OCI-LY3 (cell line): ENCODE measurements at regions not wholly inside any gene's neighbourhood (a gene's known extent, or its start where the extent isn't known, plus 50 kb on each side); places are given as distances from the start of the nearest gene placed in this dataset.
"Not testable (repeated sequence)": the region's sequence is repeated elsewhere in the genome, so short reads cannot be mapped to it uniquely, and the experiment has no call there.

Source experiments
- H2AFZ ChIP-seq: fragments of 200-600, 300-600 bp; shearing (Covaris generic); 2 replicates; pipeline ENCODE4 v1.6.0; 2014; ENCODE audit warnings: antibody characterized with exemption, low read depth, low read length
- H3K27ac ChIP-seq: fragments of 200-600, 300-600 bp; sonication (generic); 2 replicates; pipeline ENCODE4 v1.5.1; 2014; ENCODE audit warnings: mild to moderate bottlenecking, low read length, moderate library complexity, mixed read lengths
- H3K27me3 ChIP-seq: fragments of 200-600, 300-600 bp; sonication (generic); 2 replicates; pipeline ENCODE4 v1.6.1; 2014; ENCODE audit warnings: low read depth, low read length, mixed read lengths
- H3K36me3 ChIP-seq: fragments of 200-600, 300-600 bp; sonication (generic); replicated peaks from 2 replicates; pipeline ENCODE3; 2014; ENCODE audit warnings: low read depth, low read length, mixed read lengths
- H3K4me1 ChIP-seq: fragments of 300-600, 200-600 bp; sonication (generic); 2 replicates; pipeline ENCODE4 v1.6.1; 2014; ENCODE audit warnings: low read length, mixed read lengths
- H3K4me2 ChIP-seq: fragments of 200-600, 300-600 bp; sonication (generic); 2 replicates; pipeline ENCODE4 v1.6.1; 2014; ENCODE audit warnings: low read length, mixed read lengths
- H3K4me3 ChIP-seq: fragments of 300-600, 200-600 bp; sonication (generic); 2 replicates; pipeline ENCODE4 v1.5.1; 2014; ENCODE audit warnings: antibody characterized with exemption, mild to moderate bottlenecking, low read length, moderate library complexity
- H3K79me2 ChIP-seq: fragments of 300-600, 200-600 bp; shearing (Covaris generic); 2 replicates; pipeline ENCODE4 v1.6.1; 2014; ENCODE audit warnings: mild to moderate bottlenecking, low read length, mixed read lengths
- H3K9ac ChIP-seq: fragments of 300-600, 200-600 bp; shearing (Covaris generic); 2 replicates; pipeline ENCODE4 v1.6.0; 2014; ENCODE audit warnings: mild to moderate bottlenecking, low read length, moderate library complexity
- H3K9me3 ChIP-seq: fragments of 200-600, 300-600 bp; shearing (Covaris generic); 2 replicates; pipeline ENCODE4 v1.6.1; 2014; ENCODE audit warnings: low read length, mixed read lengths; ENCODE audit not compliant: insufficient read depth
- H4K20me1 ChIP-seq: fragments of 200-600, 300-600 bp; sonication (generic); 2 replicates; pipeline ENCODE4 v1.6.1; 2016; ENCODE audit warnings: low read length, mixed read lengths; ENCODE audit not compliant: insufficient read depth
- CTCF ChIP-seq: fragments of 200-600, 300-600 bp; sonication (generic); IDR thresholded peaks from 2 replicates; pipeline ENCODE4 v1.5.1; 2014; ENCODE audit warnings: antibody characterized with exemption, low read length, low read depth
- EZH2phosphoT487 ChIP-seq: fragments of 200-600 bp; shearing (Covaris generic); IDR thresholded peaks from 2 replicates; pipeline ENCODE4 v1.6.1; 2018; ENCODE audit warnings: antibody characterized with exemption, mixed run types, low read depth

GRCh38 chr6:86780923-86781322 is 156.4 kb upstream of the HTR1E start:
- H3K9me3 ChIP-seq = no peaks in the 10 kb centered on the region
- H3K36me3 ChIP-seq = no peaks in the 10 kb centered on the region
- no peaks in the 10 kb centered on the region for H3K79me2 ChIP-seq
- no peak overlapping the region for H2AFZ ChIP-seq
- H3K4me2 ChIP-seq = no peak overlapping the region
- H3K27ac ChIP-seq = no peak overlapping the region
- H3K27me3 ChIP-seq = no peaks in the 10 kb centered on the region
- H3K9ac ChIP-seq = no peak overlapping the region
- H3K4me3 ChIP-seq = no peak overlapping the region
- H4K20me1 ChIP-seq = no peaks in the 10 kb centered on the region
- TF ChIP-seq CTCF (no peak), EZH2phosphoT487 (no peak)
- peaks cover 2% of the 10 kb centered on the region; the same call in 1 of the 2 replicates for H3K4me1 ChIP-seq

GRCh38 chr6:86775893-86776292 is 161.4 kb upstream of the HTR1E start:
- no peaks in the 10 kb centered on the region for H4K20me1 ChIP-seq
- no peaks in the 10 kb centered on the region for H3K27me3 ChIP-seq
- no peak overlapping the region for H3K27ac ChIP-seq
- H3K4me2 ChIP-seq = no peak overlapping the region
- no peaks in the 10 kb centered on the region for H3K79me2 ChIP-seq
- no peak overlapping the region for H3K9ac ChIP-seq
- H3K36me3 ChIP-seq = no peaks in the 10 kb centered on the region
- no peaks in the 10 kb centered on the region for H3K9me3 ChIP-seq
- peaks cover 6% of the 10 kb centered on the region; the same call in 1 of the 2 replicates for H3K4me1 ChIP-seq
- TF ChIP-seq EZH2phosphoT487 (no peak), CTCF (no peak)
- no peak overlapping the region for H2AFZ ChIP-seq
- no peak overlapping the region for H3K4me3 ChIP-seq

GRCh38 chr6:86765211-86765610 is 172.1 kb upstream of the HTR1E start:
- H3K27ac ChIP-seq = no peak overlapping the region
- TF ChIP-seq EZH2phosphoT487 (no peak), CTCF (no peak)
- H2AFZ ChIP-seq = no peak overlapping the region
- H3K9me3 ChIP-seq = no peaks in the 10 kb centered on the region
- H3K79me2 ChIP-seq = no peaks in the 10 kb centered on the region
- H3K4me3 ChIP-seq = no peak overlapping the region
- no peaks in the 10 kb centered on the region for H3K36me3 ChIP-seq
- no peaks in the 10 kb centered on the region for H4K20me1 ChIP-seq
- no peaks in the 10 kb centered on the region for H3K4me1 ChIP-seq
- no peak overlapping the region for H3K9ac ChIP-seq
- H3K27me3 ChIP-seq = no peaks in the 10 kb centered on the region
- H3K4me2 ChIP-seq = no peak overlapping the region

- H3K27ac ChIP-seq, H3K9ac ChIP-seq, H3K4me2 ChIP-seq, H3K79me2 ChIP-seq, H3K9me3 ChIP-seq, H3K4me3 ChIP-seq, H3K36me3 ChIP-seq, H3K4me1 ChIP-seq, H3K27me3 ChIP-seq, H4K20me1 ChIP-seq, H2AFZ ChIP-seq: not testable (repeated sequence)
Observed at GRCh38 chr6:86759953-86760352, 177.4 kb upstream of the HTR1E start.
